AML-193 (cell line): ENCODE measurements at regions not wholly inside any gene's neighbourhood (a gene's known extent, or its start where the extent isn't known, plus 50 kb on each side); places are given as distances from the start of the nearest gene placed in this dataset.

Experiments
- DNase-seq, 2 experiments: peaks; one replicate each; lab custom pipeline; 2025; lab: John Stamatoyannopoulos, UW

DNA sequence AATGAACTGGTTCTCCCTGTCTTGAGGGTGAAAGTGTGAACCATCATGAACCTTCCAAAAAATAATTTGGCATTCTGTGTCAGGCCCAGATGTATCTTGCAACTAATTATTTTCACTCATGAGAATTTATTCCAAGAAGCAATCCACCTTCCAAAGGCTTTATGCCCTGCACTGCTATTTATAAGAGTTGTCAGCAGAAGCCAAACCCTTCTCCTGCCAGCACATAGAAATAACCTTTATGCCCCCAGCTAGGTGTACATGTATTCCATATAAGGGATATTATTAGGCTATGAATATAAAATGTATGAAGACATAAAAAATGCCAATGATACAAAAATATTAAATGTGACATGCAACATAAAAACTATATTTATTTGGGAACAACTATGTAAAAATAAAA is 69.0 kb upstream of the GDF10 start:
- DNase-seq = no peak

GRCh38 chr10:47231414-47231813 is 68.6 kb upstream of the GDF10 start:
- no peak for DNase-seq

- no peak for DNase-seq
Measured at GRCh38 chr10:47233631-47234030, 66.4 kb upstream of the GDF10 start.

DNA sequence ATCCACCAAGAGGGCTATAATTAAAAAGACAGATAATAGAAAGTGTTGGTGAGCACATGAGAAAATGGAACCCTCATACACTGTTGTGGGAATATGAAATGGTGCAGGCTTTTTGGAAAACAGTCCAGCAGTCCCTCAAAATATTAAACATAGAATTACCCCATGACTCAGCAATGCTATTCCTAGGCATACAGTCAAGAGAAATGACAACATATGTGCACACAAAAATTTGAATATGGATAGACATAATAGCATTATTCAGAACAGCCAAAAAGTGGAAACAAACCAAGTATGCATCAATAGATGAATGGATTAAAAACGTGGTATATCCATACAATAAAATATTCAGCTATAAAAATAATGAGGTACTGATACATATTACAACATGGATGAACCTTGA is 64.5 kb upstream of the GDF10 start:
- no peak for DNase-seq

DNA sequence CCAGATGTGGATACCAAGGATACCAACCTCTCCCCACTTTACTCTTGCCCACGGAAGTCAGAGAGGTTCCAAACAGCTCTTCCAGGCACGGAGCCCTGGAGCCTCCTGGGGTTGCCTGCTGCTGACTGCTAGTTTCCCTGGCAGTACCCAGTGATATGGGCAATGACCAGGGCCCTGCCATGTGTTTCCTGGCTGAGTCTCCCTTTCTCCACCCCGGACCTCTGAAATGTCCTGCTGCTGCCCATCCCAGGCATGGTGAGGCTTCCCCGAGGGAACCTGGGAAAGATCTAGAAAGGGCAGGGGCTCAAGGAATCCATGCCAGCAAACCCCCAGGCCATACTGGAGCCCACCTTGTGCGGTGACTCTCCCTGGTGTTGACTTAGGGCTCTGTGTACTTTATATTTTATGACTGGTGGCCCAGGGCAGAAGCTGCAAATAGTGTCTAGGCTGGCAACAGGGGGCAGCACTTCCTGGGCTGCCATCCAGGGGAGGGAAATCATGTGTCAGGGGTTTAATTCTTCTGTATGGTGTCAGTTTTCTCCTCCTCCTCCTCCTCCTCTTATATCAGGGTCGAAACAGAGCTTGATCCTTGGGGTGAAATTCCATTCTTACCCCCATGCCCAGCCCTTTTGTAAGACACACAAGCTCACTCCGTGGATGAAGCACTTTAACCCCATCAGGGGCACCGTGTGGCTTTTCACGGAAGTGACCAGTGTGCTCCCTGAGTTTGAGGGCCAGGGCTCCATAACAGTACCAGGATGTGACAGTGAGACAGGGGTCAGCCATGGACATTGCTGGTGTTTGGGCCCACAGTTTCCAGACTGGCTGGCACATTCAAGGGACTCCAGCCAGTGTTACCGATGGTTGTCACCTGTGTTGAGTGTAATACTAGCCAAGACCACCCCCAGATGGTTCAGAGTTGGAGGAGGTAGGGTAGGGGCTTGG is 62.4 kb upstream of the GDF10 start:
- DNase-seq = no peak

GRCh38 chr10:47238331-47239095 is 61.5 kb upstream of the GDF10 start:
- DNase-seq = no peak

DNA sequence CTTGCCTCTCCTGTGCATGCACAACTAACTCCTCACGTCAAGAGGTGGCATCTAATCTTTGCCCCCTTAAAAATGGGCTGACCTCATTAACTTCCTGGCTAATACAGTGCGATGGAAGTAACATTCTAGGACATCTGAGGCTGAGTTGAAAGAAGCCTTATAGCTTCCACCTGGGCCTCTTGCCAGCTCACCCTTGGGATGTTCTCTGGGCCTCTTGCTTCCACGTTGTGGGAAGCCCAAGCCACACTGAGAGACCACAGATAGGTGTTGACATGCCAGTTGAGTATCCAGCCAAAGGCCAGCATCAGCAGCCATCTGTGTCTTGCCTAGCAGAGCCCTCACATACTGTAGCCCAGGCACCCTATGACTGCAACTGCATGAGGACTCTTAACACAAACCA is 60.8 kb upstream of the GDF10 start:
- no peak for DNase-seq

DNA sequence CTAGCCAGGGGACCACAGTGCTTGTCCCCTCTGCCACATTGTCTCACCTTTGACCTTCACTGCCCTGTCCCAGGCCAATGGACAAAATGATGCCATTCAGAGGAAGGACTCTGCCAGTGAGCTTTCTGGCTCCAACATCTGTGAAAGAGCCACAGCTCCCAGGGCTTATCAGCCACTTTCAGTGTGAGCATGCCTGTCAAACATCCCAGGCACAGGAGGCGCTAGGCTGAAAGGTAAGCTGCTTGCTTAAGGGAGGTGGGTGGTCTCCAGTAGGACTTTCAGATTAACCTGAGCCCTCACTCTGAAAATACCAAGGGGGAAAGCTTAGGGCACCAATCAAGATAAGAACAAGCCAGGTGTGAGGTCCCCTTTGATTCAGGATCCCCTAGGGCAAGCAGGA is 59.8 kb upstream of the GDF10 start:
- DNase-seq = no peak

DNA sequence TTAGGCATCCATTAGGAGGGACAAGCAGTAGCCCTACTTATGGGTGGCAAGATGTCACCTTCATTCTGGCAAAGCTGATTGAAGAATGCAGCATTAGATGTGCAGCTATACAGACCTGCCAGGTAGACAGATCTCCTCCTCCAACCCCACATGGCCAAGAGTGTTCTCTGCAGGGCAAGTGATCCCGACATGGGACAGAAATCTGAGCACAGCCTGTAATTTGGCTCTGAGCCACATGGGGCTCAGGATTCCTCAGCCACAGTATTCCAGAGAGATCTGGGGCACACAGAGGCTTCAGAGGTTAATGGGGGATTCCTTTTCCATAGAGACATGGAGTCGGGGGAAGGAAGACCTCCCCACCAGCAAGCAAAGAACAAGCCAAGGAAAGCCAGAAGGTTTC is 58.7 kb upstream of the GDF10 start:
- no peak for DNase-seq

GRCh38 chr10:47241946-47242867 is 57.8 kb upstream of the GDF10 start:
- no peak for DNase-seq

- no peak for DNase-seq
Measured at GRCh38 chr10:47243356-47243755, 56.6 kb upstream of the GDF10 start.

DNA sequence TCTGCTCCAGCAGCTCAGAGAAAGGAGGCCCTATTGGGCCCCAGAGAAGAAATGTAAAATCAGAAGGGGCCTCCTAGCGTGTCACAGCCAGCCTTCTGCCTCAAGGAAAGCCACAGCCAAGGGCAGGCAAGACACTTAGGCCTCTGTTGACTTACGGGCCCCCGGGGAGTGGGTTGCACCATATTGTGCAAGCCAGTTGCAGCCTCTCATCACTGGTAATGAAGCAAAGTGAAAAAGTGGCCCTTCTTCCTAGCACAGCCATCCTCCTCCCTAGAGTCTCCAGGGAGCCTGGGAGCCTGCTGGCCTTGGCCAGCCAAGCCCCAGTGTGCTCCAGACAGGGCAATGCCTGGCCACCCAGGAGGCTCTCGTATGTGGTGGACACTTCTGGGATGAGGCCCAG is 56.2 kb upstream of the GDF10 start:
- DNase-seq = no peak

GRCh38 chr10:47244560-47245500 is 55.2 kb upstream of the GDF10 start:
- DNase-seq = no peak

DNA sequence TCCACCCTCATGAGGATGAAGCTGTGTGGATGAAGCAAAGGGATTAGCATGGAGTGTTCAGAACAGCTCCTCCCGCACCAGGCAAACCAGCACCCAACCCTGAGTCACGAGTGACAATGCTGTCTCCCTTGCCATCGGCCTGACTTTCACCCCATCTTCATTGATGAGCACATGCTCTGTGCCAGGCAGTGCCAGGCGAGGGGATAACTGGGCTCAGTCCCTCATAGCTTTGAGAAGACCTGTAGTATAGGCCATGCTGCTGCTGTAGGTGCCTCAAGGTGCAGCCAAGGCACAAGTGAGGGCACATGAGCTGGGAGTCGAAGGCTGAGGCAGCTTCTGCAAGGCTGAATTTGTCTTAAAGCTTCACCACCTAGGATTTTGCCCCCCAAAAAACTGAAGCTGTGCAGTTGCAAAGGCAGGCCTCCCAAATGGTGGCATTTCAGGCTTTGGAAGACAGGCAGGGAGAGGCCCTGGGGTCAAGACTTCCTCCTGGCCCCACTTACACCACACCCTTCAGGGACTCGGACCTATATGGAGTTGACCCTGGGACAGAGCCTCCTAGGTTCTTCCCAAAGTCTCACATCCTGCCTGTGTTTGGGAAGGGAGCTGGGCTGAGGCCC is 54.2 kb upstream of the GDF10 start:
- no peak for DNase-seq

DNA sequence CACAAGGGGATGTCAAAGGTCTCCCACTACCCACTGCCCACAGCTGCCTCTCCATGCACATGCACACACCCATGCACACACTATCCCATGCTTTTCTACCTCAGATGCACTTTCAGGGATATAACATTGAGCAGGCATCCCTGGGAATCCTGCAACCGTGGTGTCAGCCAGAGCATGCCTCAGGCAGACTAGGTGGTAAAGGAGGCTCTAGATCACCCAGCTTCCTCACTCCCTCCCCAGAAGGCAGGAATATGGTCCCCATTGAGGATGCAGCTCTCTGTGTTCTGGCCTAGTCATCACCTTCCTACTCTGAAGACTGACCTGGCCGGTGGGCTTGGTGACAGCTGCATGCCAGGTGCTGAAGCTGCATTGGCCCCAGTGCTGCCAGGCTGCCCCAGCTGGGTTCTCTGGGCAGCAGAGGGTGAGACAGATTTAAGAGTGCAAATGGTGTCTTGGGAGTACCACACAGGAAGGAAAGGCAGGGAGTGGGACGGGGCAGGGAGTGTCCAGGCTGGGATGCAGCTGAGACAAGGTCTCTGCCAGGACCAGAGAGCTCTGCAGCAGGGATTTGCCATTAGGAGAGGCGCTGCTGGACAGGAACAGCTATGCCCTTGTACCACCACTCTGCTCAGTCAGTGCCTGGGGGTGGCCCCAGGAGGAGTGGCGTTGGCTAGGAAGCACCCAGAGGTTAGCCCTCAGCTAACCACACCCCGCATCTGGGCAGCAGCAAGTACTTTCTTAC is 53.4 kb upstream of the GDF10 start:
- DNase-seq = no peak

DNA sequence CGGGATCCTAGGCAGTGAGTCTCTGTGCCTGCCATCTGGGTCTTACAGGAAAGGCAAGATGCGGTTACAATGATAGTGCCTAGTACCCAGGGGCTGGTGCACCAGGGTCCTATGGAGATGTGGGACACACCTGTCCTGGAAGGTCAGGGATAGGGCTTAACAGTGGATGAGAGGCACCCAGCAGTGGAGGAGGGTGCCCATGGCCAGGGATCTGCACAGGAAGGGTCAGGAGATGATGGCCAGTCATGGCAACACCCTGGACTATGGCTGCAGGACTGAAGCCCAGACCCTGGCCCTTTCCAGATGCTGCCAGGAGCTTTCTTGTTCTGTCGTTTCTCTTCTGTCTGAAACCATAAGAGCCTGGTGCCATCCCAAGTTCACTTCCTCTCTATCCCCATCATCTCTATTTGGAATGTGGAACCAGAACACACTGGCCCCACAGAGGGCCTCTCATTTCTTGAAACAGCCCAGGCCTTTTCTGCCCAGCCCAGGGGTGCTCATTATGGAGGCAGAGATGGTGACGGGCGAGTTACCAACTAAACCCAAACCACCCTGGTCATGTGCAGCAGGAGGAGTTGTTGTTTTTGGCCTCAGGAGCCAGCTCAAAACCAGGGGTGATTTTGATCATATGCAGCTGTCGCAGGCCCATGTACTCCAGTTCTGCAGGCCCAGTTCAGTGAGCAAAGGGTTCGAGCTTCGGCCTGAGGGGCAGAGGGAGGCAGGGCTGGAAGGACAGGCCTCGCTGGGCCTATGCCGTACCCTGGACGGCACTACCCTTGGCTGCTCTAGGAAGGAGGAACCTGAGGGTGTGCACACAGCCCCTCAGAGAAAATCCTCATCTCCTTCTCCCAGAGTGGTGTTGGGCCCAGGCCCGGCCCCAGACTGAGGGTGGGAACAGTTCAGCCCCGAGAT is 52.6 kb upstream of the GDF10 start:
- DNase-seq = no peak

GRCh38 chr10:47248386-47249090 is 51.5 kb upstream of the GDF10 start:
- DNase-seq = no peak

GRCh38 chr10:47249881-47250280 is 50.1 kb upstream of the GDF10 start:
- no peak for DNase-seq
